Hematopoietic multipotent progenitor cell treated with erythropoietin and hydrocortisone succinate and interleukin-3 and kit ligand, for 17 days (in vitro differentiated cells): ENCODE measurements at regions not wholly inside any gene's neighbourhood (a gene's known extent, or its start where the extent isn't known, plus 50 kb on each side); places are given as distances from the start of the nearest gene placed in this dataset.
"Not testable (repeated sequence)": the region's sequence is repeated elsewhere in the genome, so short reads cannot be mapped to it uniquely, and the experiment has no call there.

Experiments used
- DNase-seq: peaks from one replicate; pipeline ENCODE4 v3.0.0-alpha.2; 2015; ENCODE audit warnings: low spot score

DNA sequence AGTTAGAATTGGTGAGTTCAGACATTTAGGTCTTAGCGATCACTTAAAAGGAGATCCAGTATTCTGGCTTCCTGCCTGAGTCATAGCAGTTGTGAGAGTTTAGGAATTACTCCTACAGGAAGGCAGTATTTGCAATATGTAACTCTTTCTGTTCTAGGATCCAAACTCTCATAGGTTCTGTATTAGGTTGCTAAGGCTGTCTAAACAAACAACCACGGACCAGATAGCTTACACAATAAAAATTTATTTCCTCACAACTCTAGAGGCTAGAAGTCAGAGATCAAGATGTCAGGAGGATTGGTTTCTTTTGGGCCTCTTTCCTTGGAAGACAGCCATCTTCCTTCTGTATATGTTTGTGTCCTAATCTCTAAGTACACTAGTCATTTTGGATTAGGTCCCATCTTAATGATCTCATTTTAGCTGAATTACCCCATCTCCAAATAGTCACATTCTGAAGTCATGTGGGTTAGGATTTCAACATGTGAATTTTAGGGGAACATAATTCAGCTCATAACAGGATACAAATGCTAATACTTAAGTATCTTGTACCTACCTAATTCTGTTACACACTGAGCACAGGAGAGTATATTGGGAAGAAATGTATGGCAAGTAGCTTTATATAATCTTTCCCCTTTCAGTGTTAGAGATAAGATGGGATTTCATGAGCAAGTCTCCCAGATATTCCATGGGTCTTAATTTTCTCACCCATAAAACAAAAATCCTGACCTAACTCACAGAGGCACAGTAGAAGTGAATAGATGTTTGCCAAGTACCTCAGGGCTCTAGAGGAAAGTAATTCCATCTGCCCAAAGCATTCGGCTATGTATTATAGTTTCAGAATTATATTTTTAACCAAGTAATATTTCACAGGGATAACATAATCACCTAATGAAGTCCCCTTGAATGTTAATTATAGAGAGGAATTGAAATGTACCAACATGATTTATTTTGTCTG lies 144.4 kb downstream of the PTBP2 start:
- no peak for DNase-seq

DNA sequence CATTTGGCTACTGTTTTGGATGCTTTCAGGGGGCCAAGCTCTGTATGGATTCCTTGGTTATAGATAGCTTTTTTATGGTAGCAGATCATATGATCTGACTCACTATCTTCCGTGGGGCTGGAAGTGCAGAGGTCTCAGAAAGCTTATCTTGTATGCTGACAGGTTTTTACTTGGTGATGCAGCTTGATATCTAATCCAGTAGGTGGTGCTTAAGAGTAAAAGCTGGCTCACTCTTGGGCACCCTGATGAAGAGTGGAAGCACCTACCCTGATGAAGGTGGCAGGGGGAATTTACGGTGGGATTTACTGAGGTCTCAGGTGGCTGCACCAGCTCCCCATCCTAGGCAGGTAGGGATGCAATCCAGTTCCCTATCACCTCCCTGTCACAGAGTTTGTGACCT lies 151.2 kb downstream of the PTBP2 start:
- DNase-seq, result no peak

DNA sequence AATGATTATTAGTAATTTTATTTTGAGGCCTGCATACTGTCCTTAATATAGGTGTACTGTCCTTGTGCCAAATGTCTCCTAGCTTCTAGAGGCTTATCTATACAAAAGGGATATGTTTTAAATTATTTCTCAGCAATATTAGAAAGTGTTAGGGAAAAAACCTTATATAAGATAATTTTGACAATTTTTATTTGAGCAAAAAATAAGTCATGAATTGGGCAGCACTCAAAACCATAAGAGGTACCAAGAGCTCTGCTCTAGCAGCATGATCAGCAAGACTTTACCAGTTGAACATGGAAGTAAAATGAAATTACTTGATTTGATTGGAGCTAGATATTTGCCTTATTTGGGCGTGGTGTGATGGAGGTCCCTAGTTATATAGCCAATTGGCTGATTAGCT lies 157.1 kb downstream of the PTBP2 start:
- DNase-seq, result no peak

DNA sequence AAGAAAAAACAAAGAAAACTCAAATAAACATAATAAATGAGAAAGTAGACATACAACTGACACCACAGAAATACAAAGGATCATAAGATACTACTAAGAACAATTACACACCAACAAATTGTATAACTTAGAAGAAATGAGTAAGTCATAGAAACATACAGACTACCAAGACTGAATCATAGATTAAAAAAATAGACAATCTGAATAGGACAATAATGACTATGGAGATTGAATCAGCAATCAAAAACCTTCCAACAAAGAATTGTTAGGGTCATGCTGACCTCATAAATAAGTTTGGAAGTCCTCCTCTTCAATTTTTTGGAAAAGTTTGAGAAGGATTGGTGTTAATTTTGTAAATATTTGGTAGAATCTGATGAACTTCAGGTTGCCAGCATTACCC lies 159.0 kb downstream of the PTBP2 start:
- no peak for DNase-seq

DNA sequence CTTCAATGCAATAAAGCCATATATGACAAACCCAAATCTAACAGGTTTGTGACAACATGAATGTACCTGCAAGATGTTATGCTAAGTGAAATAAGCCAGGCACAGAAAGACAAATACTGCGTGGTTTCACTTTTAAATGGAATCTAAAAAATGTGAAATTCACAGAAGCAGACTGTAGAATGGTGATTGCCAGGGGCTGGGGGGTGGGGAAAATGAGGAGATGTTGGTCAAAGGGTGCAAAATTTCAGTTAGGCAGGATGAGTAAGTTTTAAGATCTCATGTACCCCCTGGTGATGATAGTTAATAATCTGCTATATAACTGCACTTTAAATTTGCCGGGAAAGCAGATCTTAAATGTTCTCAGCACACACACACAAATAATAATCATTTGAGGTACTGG lies 160.5 kb downstream of the PTBP2 start:
- DNase-seq, result no peak

DNA sequence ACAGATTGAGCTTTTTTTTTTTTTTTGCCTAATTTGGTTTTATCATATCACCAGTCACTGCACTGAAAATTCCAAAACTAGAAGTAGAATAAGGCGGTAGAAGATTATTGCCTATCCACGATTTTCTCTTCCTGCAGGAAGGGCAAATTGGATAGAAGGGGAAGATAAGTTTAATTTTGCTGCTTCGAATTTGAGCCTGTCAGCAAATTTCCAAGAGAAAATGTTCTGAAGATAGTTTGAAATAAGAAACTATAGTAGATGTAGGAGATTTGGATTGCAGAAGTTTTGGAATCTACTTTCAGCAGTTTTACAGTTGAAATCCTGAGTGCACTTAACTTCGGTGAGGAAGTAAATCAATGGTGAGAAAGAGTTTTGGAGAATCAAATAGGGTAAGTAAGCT lies 164.9 kb downstream of the PTBP2 start:
- DNase-seq, result no peak

DNA sequence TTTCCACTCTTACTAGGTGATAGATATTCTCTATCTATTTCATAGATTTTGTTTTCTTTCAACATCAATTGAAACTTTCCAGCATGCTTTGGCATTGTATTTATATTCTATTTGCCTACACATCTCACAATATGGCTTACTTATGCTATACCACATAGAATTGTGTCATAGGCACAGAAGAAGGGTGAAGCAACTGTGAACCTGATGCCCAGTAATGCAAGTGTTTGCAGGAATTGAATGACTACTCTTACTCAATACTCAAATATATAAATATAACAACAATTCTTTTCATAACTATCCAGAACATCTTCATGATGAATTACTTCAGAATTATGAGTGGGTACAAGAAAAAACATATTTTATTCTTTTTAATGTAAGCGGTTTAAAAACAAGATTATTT lies 165.9 kb downstream of the PTBP2 start:
- DNase-seq, result no peak

DNA sequence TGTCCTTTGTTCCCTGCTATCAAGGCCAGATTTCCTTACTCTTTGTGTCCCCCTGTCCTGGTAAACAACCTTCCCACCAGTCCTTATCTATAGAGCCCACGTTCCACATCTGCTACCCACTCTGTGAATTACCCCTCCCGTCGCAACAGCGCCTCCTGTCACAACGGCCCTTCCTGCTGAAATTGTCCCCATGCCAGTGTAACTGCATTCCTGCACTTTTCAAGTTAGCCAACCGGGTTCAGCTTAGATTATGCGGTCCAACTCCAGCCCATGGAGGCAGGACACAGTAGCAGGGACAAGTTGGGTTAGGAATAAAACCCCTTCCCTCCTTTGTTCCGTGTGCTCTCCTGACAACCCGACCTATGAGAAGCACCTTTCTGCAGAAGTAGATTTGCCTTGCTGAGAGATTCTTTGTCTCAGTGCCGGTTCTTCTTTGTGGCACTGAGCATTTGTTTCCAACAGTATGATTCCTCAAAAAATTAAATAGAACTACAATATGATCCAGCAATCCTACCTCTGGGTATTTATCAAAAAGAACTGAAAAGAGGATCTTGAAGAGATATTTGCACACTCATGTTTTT lies 180.3 kb downstream of the PTBP2 start:
- DNase-seq, result no peak

DNA sequence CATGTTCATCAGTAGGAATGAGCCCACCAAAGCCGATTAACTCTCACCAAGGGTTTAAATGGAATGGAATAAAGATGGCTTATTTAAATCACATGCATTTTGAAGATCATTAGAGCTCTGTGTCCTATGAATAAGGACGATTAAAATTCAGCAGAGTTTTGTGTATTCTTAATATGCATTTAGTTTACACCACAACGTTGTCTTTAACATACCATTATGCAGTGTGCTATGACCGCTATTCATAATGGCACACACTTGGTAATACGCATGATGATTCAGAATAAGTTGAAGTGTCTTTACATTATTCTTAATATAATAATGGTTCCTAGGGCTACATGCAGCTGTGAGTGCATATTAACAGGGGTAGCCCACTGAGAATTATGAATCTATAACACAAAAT lies 190.7 kb downstream of the PTBP2 start:
- DNase-seq, result no peak

DNA sequence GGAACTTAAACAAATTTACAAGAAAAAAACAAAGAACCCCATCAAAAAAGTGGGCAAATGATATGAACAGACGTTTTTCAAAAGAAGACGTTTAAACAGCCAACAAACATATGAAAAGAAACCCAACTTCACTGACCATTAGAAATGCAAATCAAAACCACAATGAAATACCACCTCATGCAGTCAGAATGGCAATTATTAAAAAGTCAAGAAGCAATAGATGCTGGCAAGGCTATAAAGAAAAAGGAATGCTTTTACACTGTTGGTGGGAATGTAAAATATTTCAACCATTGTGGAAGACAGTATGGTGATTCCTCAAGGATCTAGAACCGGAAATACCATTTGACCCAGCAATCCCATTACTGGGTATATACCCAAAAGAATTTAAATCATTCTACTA lies 194.1 kb downstream of the PTBP2 start:
- DNase-seq, result not testable (repeated sequence)

DNA sequence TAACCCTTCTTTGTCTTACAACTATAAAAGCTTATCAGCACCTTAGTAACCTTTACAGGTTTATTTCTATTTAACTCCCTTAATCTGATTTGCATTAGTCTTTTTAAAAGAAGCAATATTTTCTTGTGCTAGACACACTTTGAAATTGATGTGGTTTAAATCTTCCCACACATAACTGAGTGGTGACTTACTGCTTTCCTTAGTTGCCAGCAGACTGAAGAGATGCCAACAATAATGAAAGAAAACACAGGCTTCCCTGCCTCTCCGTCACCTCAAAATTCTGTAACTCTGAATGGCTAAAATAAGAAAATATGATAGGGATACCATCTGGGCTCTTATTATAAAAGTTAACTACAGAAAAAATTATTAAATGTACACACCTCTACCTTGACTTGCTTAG lies 196.8 kb downstream of the PTBP2 start:
- DNase-seq, result no peak

DNA sequence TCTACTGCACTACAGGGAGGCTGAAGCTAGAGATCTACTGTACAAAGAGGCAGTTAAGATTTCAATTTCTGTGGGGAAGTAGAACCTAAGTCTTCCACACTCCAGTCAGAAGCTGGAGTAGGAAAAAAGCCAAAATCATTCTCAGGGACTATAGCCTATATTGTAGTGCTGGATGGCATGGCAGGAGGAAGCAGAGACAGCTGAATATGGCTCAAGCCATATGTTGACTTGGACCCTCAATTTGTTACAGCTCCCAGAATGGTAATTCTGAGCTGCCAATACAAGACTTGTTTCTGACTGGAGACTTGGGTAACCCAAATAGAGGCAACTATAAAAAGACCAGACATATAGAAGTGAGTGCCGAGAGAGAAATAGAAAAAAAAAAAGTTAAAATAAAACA lies 200.6 kb downstream of the PTBP2 start:
- DNase-seq, result no peak

DNA sequence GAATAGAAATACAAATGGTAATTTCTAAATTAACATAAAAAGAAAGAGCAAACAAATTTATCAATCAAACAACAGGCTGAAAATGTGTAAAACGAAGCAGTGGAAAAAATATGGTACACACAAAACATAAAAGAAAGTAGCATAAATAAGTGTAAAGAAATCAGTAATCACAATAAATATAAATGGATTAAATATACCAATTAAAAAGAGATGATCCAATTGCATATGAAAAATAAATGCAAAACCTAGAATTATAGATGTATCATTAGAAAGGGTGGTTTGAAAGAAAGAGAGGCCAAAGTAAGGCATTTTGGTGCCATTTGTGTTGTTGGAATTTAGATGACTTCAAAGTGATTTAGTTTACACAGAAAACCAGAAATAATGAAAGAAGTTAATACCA lies 202.2 kb downstream of the PTBP2 start:
- DNase-seq, result no peak

DNA sequence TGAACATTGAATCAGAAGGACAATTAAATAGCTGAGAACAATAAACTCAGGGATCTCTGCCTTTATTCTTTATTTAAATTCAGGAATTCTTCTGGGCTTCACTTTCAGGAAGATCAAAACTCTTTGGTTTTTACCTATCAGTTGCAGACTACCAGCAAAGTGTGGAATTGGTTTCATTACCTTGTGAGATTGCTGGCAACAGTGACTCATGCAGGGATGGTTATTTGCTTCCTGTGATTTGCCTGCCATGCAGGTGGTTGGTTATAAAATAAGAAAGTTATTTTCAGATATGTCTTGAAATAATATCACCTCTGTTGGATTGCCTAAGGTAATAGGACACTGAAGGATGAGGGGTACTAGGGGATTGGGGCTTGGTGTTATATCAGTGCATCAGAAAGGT lies 204.6 kb downstream of the PTBP2 start:
- no peak for DNase-seq

DNA sequence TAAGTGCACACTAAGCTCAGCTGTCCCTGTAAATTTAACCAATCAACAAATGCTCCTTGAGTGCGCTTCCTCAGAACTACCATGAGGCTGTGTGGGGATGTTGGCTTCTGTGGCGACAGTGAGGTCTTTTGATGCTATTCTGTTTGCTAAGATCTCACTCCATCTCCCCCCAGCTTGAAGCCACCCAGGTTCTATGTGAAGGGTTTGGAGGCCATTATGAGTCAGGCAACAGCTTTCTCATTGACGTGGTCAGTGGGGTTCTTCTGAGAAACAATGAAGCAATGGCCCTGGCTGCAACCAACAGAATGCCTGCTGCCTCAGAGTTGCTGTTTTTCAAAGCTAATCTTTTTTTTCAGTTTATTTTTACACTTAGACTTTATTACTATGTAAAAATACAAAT lies 205.5 kb downstream of the PTBP2 start:
- DNase-seq, result no peak

DNA sequence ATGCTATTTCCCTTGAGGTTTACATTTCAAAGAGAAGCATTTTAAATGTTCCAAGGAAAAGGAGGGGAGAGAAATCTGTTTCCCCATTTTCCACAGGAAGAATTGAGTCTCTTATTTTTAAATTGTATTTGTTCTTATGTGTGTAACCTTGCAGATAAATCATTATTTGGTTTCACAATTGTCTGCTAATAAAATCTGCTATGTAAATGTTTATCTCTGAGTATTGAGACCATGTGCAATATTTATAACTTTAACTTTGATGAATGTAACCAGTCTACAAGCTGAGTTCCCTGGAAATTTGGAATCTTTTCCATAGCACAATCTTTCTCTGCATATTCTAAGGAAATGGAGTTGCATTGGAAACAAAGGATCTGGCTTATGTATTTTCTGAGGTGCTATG lies 209.6 kb downstream of the PTBP2 start:
- DNase-seq, result no peak

DNA sequence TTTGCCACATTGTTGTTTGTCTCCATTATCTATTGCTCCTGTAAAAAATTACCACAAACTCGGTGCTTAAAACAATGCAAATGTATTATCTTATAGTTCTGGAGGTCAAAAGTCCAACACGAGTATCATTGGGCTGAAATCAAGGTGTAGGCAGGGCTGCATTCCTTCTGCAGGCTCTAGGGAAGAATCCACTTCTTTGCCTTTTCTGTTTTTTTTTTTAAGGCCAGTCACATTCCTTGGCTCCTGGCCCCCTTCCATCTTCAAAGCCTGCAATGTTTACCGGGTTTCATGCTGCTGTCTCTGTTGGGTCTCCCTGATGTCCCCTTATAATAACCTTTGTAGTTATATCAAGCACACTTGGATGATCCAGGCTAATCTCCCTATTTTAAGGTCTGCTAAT lies 212.7 kb downstream of the PTBP2 start:
- DNase-seq, result no peak

DNA sequence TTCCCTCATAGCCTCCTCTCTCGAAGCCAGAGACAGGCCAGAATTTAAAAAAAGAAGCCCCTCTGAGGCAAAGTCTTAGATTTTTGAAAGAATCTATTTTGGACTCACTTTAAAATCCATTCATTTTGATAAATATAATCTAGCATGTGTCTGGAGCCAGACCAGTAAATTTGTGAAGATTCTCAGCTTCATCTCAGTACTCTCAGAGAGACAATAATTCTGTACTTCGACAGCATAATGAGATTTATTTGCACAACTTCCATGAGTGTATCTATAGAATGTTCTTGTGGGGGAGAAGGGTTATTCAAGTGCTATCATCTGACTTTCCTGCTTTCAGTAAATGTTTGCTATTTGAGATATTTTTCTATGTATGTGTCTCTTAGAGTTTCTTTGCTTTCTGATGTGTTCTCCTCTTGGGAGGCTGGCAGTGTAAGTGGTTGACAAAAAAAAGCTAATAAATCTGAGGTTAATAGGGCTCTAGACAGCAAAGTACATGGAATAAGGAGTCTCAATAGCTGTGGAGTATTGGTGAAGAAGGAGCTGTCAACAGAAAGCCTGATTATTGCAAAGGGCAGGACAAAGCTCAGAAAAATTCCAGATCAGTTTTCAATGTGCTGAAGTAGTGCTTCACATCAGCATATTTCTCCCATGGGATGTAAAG lies 223.0 kb downstream of the PTBP2 start:
- no peak for DNase-seq

DNA sequence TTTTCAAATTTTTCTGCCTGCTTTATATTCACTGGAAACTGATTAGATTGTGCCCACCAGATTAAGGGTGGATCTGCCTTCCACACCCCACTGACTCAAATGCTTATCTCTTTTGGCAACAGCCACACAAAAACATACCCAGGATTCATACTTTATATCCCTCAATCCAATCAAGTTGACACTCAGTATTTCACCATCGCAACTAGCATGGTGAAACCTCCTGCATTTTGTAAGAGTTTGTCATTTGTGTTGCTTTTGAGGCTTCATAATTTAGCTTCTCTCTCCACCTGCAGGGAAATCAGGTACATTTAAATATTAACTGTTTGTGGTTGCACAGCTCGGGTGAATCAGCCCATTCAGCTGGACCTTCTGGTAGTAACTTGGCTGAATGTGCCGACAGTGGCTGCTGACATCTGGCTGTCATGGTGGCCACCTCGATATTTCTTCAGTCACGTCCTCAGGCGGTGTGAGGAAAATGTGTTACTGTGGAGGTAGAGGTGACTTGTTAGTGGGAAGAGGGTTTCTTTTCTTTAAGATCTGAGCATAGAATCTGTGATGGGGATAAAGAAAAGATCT lies 224.0 kb downstream of the PTBP2 start:
- DNase-seq, result no peak

DNA sequence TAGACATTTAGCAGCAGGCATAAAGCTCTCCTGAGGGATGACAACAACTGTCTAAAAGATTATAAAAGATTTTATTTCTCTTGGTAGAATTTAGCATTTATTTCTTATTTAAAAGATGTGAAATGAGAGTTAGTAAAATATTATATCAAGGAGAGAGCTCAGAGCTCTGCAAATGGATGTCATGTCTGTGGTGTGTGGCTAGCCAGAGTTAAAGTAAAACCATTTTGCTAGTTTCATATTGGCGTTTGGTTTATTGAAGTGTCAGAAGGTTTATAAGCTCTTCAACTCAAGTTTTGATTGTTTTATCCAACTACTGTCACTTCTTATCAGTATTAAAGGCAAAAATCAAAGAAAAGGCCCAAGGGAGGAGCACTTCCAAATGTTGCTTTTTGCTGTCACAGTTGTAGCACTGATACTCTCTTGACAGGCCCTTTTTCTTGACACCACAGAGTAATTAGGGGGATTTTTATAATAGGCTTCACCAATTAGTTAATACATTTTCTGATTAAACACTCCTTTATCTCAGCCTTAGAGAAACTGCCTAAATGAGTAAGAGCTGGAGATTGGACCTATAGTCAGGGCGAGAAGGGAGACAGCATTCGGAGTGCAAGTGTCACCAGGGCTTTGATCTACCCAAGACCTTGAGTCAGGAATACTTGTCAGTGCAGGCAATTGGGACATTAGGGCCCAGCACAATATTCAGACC lies 233.9 kb downstream of the PTBP2 start:
- no peak for DNase-seq

DNA sequence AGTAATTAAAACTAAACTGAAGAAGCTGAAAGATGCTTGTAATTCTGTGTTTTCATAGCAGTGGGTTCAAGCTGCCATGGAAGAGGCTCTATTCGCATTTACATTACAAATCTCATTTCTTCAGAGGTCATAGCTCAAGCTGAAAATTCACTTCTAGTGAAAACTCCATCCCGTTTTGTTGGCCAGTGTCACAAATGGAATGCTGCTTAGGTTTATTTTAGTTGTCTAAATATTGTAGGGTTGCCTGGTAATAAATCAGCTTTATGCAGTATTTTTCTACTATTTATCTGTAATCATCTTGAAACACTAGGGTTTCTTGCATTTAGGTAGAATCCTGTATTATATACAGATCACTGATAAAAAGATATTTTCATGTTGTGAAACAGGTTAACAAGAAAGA lies 240.6 kb downstream of the PTBP2 start:
- DNase-seq, result no peak

DNA sequence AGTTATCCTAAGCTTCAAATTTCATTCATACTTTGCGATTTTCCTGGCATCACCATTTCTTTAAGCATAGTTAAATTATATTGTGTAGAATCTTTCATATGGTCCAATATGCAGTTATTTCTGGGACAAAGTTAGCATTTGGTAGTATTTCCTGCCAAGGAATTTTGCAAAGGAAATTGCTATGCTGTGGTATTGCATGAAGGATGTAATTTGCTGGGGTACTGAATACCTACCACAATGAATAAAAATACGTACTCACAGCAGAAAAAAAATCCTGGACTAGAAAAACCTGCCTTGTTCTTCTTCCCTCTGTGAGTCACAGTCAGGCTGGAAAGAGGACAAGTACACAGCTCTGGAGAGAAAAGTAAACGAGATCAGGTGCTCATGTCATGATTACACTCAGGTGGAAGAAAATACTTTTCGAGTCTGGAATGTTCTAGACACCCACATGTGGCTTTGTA lies 241.2 kb downstream of the PTBP2 start:
- DNase-seq, result no peak
